ENCODE measurements at regions not wholly inside any gene's neighbourhood (a gene's known extent, or its start where the extent isn't known, plus 50 kb on each side); places are given as distances from the start of the nearest gene placed in this dataset.
"Not testable (repeated sequence)": the region's sequence is repeated elsewhere in the genome, so short reads cannot be mapped to it uniquely, and the experiment has no call there.

DNA sequence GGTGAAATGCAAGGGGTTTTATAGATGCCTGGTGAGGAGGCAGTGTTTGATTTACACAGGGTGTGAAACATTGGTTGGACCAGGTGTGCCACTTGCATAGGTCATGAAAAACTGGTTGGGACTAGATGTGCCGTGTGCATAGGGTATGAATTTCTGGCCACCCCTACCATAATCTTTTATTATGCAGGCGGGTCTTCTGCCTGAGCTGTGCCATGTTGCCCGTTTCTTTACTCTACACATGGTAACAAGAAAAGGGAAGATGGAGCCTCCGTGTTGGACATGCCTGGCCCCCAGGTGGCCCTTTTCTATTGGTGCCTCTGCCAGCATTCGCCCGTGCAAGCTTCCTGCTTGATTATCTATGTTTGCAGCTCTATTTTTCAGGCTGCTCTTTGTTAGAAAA is 805.4 kb downstream of the TRIB2 start:
- intact Hi-C loops (cut with DNase I), result no loop called here

DNA sequence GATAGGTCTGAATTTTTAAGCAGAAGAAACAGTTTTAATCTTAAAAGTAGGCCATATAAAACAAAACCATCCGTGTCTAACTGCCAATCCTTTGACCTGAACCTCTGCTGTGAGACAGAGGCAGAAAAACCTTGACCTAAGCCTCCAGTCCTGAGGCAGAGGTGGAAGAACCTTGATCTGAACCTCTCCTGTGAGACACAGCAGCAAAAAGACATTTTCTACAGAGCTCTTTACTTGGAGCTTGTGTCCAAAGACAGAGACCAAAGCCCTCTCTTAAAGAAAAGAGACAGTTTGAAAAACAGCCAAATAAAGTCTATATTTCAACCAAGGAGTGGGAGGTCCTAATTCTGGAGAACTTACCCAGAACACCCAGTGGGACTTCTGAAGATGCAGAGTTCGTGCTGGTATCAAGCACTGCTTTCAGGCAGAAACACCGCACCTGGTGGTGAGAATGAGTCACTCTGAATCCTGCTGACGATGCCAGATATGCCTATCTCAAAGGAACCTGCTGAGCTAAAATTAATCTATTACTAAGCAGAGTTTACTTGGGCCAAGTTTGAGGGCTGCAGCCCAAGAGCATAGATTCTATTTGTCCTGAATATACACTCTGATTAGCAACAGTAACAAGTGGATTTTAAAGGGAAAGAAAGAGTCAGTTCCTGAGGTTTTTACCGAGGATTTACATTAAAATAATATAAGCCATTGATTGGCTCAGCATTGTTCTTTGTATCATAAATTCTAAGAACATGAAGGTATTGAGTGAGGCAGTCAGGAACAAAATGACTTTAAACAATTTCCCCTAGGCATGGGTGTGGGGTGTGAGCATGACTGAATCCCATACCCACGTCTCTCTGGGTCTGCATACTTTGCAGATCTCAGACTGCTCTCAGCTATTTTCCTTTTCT is 806.4 kb downstream of the TRIB2 start:
- no peaks in the 10 kb centered on the region for H3K36me3 ChIP-seq
- TF ChIP-seq CTCF (IDR thresholded peaks at IDR 0.05), result no peak
- no peaks in the 10 kb centered on the region for H3K27me3 ChIP-seq
- no peak overlapping the region for H3K27ac ChIP-seq
- intact Hi-C loops (cut with DNase I), result no loop called here
- DNase-seq (ENCODE audit: low spot score in 2 of 2), result no peak
- no peak overlapping the region for H3K4me3 ChIP-seq
- no peaks in the 10 kb centered on the region for H3K9me3 ChIP-seq
- no peaks in the 10 kb centered on the region for H3K4me1 ChIP-seq

More for the DNA sequence above, 805.4 kb downstream of the TRIB2 start:
- no peak for TF ChIP-seq CTCF (IDR thresholded peaks at IDR 0.05)
- H3K27ac ChIP-seq, result no peak overlapping the region
- H3K9me3 ChIP-seq, result no peaks in the 10 kb centered on the region
- no peaks in the 10 kb centered on the region for H3K4me1 ChIP-seq
- no peaks in the 10 kb centered on the region for H3K27me3 ChIP-seq
- no peaks in the 10 kb centered on the region for H3K36me3 ChIP-seq
- H3K4me3 ChIP-seq, result no peak overlapping the region
- no peak for DNase-seq (ENCODE audit: low spot score in 2 of 2)

DNA sequence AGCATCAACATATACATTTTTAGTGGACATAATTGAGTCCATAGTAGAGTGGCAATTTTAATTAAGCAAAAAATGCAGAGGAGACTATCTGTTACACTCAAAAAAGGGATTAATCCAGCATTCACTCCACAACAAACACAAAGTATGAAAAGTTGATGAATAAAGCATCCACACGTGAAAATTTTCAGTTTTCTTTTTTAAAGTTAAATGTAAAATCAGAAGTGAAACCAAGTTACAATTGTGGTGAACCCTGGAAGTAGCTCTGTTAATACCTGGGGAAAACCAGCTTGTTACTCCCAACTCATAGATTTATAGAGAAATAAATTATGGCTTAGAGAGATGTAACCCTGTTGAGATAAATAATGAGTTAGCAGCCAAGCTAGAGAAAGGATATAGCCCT is 807.8 kb downstream of the TRIB2 start:
- Histone ChIP-seq H3K4me3 (no peak overlapping the region), H3K27me3 (no peaks in the 10 kb centered on the region), H3K27ac (no peak overlapping the region), H3K36me3 (no peaks in the 10 kb centered on the region), H3K9me3 (no peaks in the 10 kb centered on the region), H3K4me1 (no peaks in the 10 kb centered on the region)
- intact Hi-C loops (cut with DNase I), result no loop called here
- TF ChIP-seq CTCF (IDR thresholded peaks at IDR 0.05), result no peak
- no peak for DNase-seq (ENCODE audit: low spot score in 2 of 2)

DNA sequence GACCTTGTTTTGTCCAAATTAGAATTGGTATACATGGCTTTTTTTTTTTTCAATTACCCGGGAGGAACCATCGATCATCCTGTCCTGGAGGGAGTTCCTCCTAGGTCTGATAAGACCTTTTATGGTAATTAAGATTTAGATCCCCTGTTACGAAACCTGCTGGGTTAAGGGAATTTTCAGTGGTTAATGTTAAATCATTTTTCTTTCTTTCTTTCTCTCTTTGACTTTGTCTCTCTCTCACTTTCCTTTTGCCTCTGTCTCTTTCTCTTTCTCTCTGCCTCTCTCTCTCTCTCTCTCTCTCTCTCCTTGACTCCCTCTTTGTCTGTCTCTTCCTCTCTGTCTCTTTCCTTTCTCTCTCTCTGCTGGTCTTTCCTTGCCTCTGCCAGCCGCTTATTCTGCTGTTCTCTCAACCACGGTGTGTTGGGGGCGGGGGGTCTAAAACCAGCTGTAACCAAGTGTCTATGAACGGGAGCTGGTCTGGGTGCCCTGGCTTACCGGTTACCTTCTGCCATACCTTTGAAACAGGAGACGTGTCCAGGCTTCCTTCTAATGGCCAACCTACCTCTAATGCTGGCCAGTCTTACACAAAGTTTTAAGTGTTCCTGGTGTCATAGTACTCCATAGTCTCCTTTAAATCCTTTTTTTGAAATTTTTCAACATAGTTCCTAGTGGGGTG is 815.1 kb downstream of the TRIB2 start:
- intact Hi-C loops (cut with DNase I), result not testable (repeated sequence)

DNA sequence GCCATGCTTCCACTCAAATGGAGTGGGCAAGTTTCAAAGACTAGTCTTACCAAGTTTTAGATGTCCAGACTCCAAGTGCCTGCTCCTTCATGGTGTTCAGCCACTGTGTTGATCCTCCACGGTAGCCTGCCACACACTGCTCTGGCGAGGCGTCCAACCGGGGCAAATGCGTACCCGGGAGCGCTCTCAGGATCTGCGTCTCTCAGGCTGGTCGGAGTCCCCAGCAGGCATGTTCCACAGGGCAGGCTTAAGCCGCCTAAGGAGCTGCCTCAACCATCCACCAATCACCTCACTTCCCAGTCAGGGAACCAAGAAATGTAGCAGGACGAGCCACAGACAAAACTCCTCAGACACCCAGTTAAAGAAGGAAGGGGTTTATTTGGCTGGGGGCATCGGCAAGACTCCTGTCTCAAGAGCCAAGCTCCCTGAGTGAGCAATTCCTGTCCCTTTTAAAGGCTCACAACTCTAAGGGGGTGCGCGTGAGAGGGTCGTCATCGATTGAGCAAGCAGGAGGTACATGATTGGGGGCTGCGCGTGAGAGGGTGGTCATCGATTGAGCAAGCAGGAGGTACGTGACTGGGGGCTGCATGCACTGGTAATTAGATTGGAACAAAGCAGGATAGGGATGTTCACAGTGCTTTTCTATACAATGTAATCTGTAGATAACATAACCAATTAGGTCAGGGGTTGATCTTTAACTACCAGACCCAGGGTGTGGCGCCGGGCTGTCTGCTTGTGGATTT is 816.2 kb downstream of the TRIB2 start:
- H3K4me3 ChIP-seq; DNase-seq (ENCODE audit: low spot score in 2 of 2); intact Hi-C loops (cut with DNase I); H3K4me1 ChIP-seq; H3K36me3 ChIP-seq; H3K27ac ChIP-seq; H3K9me3 ChIP-seq; H3K27me3 ChIP-seq: not testable (repeated sequence)

More for the DNA sequence above, 815.1 kb downstream of the TRIB2 start:
- not testable (repeated sequence) for H3K4me1 ChIP-seq; H3K27ac ChIP-seq; DNase-seq (ENCODE audit: low spot score in 2 of 2); H3K36me3 ChIP-seq; H3K27me3 ChIP-seq; H3K4me3 ChIP-seq; H3K9me3 ChIP-seq

DNA sequence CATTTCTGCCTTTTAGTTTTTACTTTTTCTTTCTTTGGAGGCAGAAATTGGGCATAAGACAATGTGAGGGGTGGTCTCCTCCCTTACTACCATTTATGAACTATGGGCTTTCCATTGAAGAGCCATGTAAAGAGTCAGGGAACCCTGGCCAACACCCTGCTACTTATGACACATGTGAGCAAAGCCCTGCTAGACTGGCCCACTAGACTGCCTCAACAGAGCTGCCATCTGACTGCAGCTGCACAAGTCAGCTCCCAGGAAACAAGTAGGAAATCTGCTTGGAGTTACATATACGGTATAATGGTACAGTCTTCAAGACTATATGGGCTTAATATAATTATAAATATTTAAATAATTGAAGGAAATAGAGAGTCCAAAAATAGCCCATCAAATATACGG is 816.8 kb downstream of the TRIB2 start:
- no peak overlapping the region for H3K4me3 ChIP-seq
- no peaks in the 10 kb centered on the region for H3K4me1 ChIP-seq
- H3K27ac ChIP-seq, result no peak overlapping the region
- TF ChIP-seq CTCF (IDR thresholded peaks at IDR 0.05), result no peak
- no peaks in the 10 kb centered on the region for H3K27me3 ChIP-seq
- no peak for DNase-seq (ENCODE audit: low spot score in 2 of 2)
- intact Hi-C loops (cut with DNase I), result no loop called here
- no peaks in the 10 kb centered on the region for H3K9me3 ChIP-seq
- no peaks in the 10 kb centered on the region for H3K36me3 ChIP-seq
